NT2/D1 (cell line): ENCODE measurements at regions not wholly inside any gene's neighbourhood (a gene's known extent, or its start where the extent isn't known, plus 50 kb on each side); places are given as distances from the start of the nearest gene placed in this dataset.
A peak's percentile ranks its signal among the peaks of the same experiment; 100 is the strongest.

Source experiments
- DNase-seq: peaks from one replicate; pipeline ENCODE4 v3.0.0-alpha.2; 2011; ENCODE audit warnings: low read depth, low spot score
- H3K27me3 ChIP-seq: 2 replicates; pipeline ENCODE4 v1.6.0; 2011; ENCODE audit warnings: mild to moderate bottlenecking; ENCODE audit not compliant: insufficient read length, insufficient read depth
- H3K36me3 ChIP-seq: 2 replicates; pipeline ENCODE4 v1.6.1; 2011; ENCODE audit warnings: mild to moderate bottlenecking, low read length, mixed read lengths; ENCODE audit not compliant: insufficient read depth, insufficient read length
- H3K4me1 ChIP-seq: 2 replicates; pipeline ENCODE4 v1.5.1; 2011; ENCODE audit not compliant: insufficient read depth, insufficient read length
- H3K4me3 ChIP-seq: 2 replicates; pipeline ENCODE4 v1.5.1; 2011; ENCODE audit warnings: low read depth; ENCODE audit not compliant: insufficient read length
- H3K9ac ChIP-seq: 2 replicates; pipeline ENCODE4 v1.6.0; 2011; ENCODE audit warnings: low read depth; ENCODE audit not compliant: insufficient read length
- H3K9me3 ChIP-seq: 2 replicates; pipeline ENCODE4 v1.5.1; 2011; ENCODE audit warnings: mild to moderate bottlenecking, low read length; ENCODE audit not compliant: insufficient read depth
- SUZ12 ChIP-seq: IDR thresholded peaks from 2 replicates; pipeline ENCODE4 v1.6.1; 2011; ENCODE audit not compliant: insufficient read length, insufficient read depth; ENCODE audit errors: extremely low read depth
- YY1 ChIP-seq: IDR thresholded peaks from 2 replicates; pipeline ENCODE4 v1.6.1; 2011; ENCODE audit not compliant: insufficient read length, insufficient read depth
- ZNF274 ChIP-seq: IDR thresholded peaks from 2 replicates; pipeline ENCODE4 v1.6.1; 2011; ENCODE audit warnings: mild to moderate bottlenecking, low read depth, low read length

DNA sequence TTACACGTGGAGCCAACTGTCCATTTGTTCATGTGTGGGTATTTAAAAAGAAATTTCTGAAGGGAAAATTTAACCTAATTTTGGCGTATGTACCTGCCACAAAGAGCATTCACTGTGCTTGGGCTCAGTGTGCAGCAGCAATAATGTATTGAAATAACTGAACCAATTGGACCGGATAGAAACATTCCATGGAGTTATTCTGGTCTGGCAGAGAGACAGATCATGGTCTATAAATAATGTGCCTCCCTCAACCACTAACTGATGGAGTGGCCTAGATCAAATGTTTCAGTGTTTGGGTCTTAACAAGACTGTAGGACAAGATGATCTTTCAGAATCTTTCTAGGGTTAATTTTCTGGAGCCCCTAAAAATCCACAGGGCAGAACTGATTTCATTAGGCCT, 469.7 kb downstream of the PRELID2 start:
- no peak for DNase-seq
- no peak overlapping the region for H3K9ac ChIP-seq
- H3K27me3 ChIP-seq, result no peaks in the 10 kb centered on the region
- no peaks in the 10 kb centered on the region for H3K4me1 ChIP-seq
- no peak overlapping the region for H3K4me3 ChIP-seq
- TF ChIP-seq ZNF274 (no peak), SUZ12 (no peak), YY1 (no peak)
- H3K36me3 ChIP-seq, result no peaks in the 10 kb centered on the region
- no peaks in the 10 kb centered on the region for H3K9me3 ChIP-seq

DNA sequence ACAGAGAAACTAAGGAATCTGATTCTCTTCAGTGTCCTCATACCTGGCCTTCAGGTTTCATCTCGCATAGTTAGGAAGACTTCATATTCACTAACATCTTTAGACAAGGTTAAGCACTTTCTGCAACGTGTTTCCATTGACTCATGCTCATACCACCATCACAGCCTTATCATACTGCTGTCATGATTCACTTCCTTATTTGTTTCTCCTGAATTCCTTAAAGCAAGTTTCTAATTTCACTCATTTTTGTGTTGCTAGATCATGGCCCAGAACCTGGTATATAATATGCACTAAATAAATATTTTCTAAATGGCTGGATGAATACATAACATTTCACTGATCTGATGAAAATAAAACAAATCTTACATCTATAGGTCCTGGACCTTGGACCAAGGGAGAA, 472.9 kb downstream of the PRELID2 start:
- no peaks in the 10 kb centered on the region for H3K4me1 ChIP-seq
- H3K27me3 ChIP-seq, result no peaks in the 10 kb centered on the region
- no peak for DNase-seq
- TF ChIP-seq YY1 (no peak), SUZ12 (no peak), ZNF274 (no peak)
- H3K9me3 ChIP-seq, result no peaks in the 10 kb centered on the region
- H3K36me3 ChIP-seq, result no peaks in the 10 kb centered on the region
- H3K9ac ChIP-seq, result no peak overlapping the region
- no peak overlapping the region for H3K4me3 ChIP-seq

DNA sequence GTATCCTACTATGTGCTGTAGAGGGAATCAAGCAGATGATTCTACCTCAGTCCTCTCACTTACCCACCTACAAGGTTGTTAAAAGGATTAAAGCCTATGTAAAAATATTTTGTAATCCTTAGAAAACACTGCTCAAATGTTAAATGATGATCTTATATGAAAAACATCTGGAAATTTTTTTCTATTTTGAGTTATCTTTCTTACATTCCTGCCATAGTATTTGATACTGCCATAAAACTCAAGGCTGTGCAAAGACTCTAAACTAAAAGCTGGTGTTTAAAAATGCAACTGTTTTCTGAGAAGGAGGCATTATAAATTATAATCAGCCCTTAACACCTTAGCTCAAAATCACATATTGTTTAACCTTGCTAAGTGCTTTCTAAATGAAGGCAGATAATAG, 474.2 kb downstream of the PRELID2 start:
- no peak for TF ChIP-seq ZNF274
- TF ChIP-seq SUZ12, result no peak
- TF ChIP-seq YY1, result no peak
- H3K27me3 ChIP-seq, result no peaks in the 10 kb centered on the region
- H3K36me3 ChIP-seq, result no peaks in the 10 kb centered on the region
- DNase-seq, result no peak
- no peaks in the 10 kb centered on the region for H3K9me3 ChIP-seq
- no peak overlapping the region for H3K4me3 ChIP-seq
- no peaks in the 10 kb centered on the region for H3K4me1 ChIP-seq
- no peak overlapping the region for H3K9ac ChIP-seq

DNA sequence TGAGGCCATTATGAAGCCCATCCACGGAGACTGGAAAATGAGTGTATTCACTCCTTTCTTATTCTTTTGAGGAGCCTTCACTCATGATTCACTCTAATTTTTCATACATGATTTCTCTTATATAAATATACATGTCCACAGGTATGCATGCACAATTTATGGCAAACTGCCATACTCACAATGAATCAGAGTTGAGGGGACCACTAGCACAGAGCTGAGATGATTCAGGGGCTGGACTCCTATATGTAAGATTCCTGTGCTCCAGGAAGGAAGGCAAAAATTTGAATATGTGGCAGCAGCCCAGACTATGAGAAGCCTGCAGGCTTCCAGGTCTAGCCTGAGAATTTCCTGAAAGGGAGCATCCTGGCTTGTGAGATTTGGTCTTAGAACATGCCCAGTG, 484.6 kb downstream of the PRELID2 start:
- H3K9ac ChIP-seq, result no peak overlapping the region
- no peaks in the 10 kb centered on the region for H3K4me1 ChIP-seq
- TF ChIP-seq YY1 (no peak), ZNF274 (no peak), SUZ12 (no peak)
- H3K4me3 ChIP-seq, result no peak overlapping the region
- no peak for DNase-seq
- no peaks in the 10 kb centered on the region for H3K36me3 ChIP-seq
- no peaks in the 10 kb centered on the region for H3K27me3 ChIP-seq
- no peaks in the 10 kb centered on the region for H3K9me3 ChIP-seq

DNA sequence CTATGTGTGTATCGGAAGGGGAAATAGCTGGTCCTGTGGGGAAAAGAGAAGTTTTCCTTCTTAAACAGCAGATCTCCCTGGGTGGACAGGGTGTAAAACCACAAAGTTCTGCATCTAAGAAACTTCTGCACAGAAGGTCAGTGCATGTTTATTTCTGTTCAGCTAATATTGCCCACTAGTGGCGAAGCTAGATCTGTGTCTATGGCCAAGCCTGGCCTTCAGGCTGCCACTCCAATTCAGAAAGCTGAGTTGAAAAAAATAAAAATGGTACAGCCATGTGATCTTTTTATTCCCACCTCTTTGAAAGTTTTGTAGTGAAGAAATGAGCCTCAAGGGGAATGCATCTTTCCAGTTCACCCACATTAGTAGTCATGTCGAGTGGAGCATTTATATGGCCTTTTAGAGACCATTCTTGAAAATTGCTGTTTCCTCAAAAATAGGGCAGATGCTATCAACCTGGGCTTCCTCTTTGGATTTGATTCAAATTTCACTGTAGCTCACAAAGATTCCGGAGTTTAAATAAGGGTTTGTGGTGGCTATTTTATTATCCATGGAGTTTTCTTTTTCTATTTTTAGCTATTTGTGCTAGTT, 488.0 kb downstream of the PRELID2 start:
- Histone ChIP-seq H3K4me1 (no peaks in the 10 kb centered on the region), H3K9ac (no peak overlapping the region), H3K27me3 (no peaks in the 10 kb centered on the region), H3K9me3 (no peaks in the 10 kb centered on the region), H3K4me3 (no peak overlapping the region), H3K36me3 (no peaks in the 10 kb centered on the region)
- DNase-seq, result peak; percentile 8
- no peak for TF ChIP-seq SUZ12
- no peak for TF ChIP-seq YY1
- no peak for TF ChIP-seq ZNF274

DNA sequence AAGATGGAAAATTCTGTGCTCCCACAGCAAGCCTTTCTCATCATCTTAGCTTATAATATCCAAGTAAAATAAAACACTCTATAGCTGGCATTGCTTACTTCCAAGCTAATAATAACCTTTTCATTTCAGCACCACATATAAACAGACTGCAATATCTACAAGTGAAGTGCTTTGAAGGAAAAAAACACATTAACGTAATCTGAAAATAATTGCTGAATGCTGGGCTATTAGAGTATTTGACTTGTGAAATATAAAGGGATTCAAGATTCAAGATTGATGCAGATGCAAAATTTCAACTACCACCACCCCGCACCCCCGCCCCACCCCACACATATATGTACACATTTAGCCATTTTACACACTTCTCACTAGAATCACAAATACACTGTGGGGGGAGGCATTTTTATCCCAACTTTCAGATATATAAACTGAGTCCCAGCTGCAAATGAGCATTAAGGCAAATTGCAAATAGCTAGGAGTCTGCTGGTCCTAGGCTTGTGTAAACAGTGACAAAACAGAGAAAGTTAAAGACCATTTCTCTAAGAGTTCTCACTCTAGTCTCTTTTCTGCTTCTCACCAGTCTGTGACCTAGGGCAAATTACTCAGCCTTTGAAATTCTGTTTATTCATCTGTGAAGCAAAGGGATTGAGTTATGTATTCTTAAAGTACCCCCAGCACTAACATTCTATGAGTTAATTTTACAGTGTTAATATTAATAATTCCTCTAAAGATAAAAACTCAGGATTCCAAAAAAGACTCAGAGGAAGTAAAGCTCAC, 489.4 kb downstream of the PRELID2 start:
- TF ChIP-seq SUZ12, result no peak
- no peak for TF ChIP-seq ZNF274
- no peak for TF ChIP-seq YY1
- no peak for DNase-seq
- H3K9ac ChIP-seq, result no peak overlapping the region

DNA sequence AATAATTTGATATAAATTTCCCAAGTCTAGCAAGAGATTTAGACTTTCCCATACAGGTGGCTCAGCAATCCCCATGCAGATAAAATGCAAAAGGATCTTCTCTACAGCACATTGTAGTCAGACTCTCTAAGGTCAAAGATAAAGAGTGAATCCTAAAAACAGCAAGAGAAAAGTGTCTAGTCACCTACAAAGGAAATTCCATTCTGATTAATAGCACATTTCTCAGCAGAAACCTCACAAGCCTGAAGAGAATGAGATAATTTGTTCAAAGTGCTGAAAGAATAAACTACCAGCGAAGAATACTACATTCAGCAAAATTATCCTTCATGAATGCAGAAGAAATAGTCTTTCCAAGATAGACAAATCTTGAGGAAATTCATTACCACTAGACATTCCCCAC, 493.3 kb downstream of the PRELID2 start:
- no peaks in the 10 kb centered on the region for H3K27me3 ChIP-seq
- no peak overlapping the region for H3K9ac ChIP-seq
- H3K4me3 ChIP-seq, result no peak overlapping the region
- no peak for DNase-seq
- no peaks in the 10 kb centered on the region for H3K36me3 ChIP-seq
- H3K4me1 ChIP-seq, result no peaks in the 10 kb centered on the region
- TF ChIP-seq YY1, result no peak
- TF ChIP-seq SUZ12, result no peak
- TF ChIP-seq ZNF274, result no peak
- H3K9me3 ChIP-seq, result no peaks in the 10 kb centered on the region

More for the DNA sequence above, 489.4 kb downstream of the PRELID2 start:
- H3K27me3 ChIP-seq, result no peaks in the 10 kb centered on the region
- H3K9me3 ChIP-seq, result no peaks in the 10 kb centered on the region
- no peaks in the 10 kb centered on the region for H3K36me3 ChIP-seq
- H3K4me1 ChIP-seq, result no peaks in the 10 kb centered on the region
- H3K4me3 ChIP-seq, result no peak overlapping the region
